Hippocampal formation (tissue), 2 donors: ENCODE measurements at regions not wholly inside any gene's neighbourhood (a gene's known extent, or its start where the extent isn't known, plus 50 kb on each side); places are given as distances from the start of the nearest gene placed in this dataset.
A peak's percentile ranks its signal among the peaks of the same experiment; 100 is the strongest.

Experiments used
- DNase-seq, 2 donors: peaks; one replicate each; lab custom pipeline; 2025; lab: John Stamatoyannopoulos, UW

- no peak for DNase-seq
These were observed 758.0 kb upstream of the USP15 start for GRCh38 chr12:61502179-61502578.

DNA sequence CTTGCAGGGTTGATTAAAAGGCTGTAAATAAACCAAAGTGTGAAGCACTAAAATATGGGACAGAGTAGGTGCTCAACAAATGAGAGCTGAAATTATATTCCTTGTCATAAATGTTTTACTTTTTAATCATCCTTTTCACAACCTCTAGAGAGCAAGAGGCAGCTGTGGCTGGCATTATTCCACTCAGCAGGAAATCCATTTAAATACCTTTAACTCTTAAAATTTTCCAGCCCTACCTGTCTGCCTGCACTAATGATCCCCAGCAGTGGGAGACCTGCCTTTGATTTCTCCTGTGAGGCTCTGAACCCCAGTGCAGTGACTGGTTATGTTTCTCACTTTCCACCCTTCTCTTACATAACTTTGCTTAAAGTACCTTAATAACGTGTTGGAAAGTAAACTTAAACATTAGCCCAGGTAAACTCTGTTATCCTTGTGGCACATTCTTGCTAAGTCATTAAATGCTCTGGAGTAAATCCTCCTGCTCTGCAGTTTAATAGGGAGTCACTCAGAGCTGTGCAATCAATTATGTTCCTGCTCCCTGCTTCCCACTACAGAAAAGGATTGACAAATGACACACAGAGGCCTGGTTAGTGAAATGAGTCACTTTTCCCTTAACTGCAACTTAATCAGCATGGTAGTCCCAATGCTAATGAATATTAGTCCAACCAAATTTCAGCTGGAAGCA lies 755.7 kb upstream of the USP15 start:
- no peak for DNase-seq

- no peak for DNase-seq
These were observed 746.7 kb upstream of the USP15 start for GRCh38 chr12:61513499-61513898.

DNA sequence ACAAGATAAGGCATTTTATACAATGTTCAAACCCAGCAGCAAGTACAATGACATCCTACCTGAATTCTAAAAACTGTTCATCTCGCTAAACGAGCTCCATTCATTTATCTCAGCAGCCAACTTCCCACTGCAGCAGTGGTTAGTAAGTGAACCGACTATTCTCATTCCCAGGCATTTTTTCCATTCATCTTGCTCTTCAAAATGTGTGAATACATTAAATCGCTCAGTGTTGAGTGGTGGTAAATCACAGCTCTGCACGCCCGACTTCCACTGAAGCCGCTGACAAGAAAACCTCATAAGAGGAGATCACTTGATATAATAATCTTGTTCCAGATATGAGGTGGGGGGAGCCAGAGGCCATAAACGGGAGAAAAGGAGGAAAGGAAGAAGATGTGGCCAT lies 746.2 kb upstream of the USP15 start:
- DNase-seq, result no peak

DNA sequence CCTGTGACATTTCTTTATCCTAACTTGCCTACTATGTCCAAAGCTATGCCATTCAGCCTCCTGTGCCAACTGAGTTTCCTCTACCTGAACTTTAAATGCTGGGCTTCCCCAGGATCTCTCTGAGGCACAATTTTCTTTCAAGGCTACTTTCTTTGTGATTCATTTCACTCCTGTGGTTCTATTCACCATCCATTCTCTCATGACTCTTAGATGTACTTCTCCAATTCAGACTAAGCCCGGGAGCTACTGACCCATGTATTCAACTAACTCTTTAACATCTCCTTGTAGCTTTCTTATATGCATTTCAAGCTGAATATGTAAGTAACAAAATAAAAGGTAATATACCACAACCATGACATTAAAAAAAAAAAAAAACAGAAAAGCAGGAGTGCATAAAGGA lies 738.9 kb upstream of the USP15 start:
- no peak for DNase-seq

DNA sequence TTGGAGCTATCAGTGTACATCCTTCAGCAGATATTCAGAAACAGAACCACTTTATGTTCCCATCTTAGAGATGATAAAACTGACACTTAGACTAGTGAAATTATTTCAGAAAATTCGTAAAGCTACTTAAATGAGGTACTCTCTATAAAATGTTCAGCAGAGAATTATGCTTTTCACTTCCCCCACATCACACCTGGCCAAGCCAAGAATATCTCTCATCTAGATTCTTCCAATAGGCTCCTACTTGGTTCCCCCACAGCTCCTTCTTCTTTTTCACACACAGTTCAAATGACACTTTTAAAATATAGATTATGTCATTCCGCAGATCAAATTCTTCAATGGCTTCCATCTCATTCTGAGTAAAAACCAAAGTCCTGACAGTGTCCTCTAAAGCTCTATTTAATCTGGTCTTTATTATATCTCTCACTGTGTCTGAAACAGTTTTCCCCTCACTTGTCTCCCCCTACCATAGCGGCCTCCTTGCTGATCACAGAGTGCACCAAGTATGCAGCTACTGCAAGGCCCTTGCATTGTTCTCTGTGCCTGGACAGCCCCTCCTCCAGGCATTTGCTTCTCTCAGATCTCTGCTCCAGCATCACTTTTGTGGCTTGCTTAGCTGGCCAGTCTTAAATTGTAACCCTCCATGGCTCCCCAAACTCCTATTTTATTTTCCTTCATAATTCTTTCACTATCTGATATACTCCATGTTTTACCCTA lies 736.8 kb upstream of the USP15 start:
- no peak for DNase-seq

DNA sequence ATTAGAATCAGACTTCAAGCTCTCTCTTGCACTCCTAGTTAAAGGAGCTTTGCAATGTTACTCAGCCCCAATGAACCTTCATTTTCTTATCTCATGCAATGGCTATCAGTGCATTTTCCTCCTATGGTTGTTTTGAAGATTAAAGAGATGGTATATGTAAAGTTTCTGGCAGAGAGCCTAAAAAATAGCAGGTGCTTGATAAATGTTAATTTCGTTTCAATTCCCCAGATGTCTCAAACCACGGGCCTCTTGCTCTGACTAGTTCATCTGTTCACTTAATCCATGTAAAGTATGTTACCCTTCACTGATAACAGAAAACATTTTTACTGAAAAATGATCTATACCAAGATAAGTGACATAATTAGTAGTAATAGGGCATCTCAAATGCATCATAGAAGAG lies 735.4 kb upstream of the USP15 start:
- DNase-seq, result no peak

DNA sequence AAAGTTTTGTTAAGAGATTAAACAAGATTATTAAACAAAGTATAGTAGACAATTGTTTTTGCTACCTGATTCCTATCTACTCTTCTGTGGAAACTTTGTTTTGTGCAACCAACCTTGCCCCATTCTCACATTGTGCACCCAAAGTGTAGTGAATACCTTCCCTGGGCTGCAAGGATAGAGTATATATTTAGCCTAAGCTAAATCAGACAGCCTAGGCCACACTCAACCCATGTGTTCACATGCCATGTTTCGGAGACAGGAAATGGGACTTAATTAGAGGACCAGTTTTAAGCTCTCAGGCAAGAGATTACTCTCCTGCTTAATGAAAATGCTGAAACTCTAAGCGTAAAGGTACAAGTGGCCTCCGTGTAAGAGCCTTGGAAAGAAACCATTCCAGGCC lies 734.9 kb upstream of the USP15 start:
- no peak for DNase-seq

DNA sequence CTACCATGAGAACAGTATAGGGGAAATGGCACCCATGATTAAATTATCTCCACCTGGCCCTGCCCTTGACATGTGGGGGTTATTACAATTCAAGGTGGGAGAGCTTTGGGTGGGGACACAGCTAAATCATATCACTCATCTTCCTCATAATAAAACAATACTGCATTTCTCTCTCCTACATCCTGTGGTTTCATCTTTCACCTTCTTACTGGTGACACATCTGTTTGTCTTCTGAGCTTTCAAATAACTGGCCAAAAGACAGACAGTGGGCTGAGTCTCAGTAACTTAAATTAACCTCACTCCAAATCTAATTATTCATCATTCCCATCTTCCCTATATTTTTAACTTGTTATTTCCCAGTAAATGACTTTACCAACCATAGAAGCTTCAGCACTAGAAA lies 729.7 kb upstream of the USP15 start:
- DNase-seq, result no peak

DNA sequence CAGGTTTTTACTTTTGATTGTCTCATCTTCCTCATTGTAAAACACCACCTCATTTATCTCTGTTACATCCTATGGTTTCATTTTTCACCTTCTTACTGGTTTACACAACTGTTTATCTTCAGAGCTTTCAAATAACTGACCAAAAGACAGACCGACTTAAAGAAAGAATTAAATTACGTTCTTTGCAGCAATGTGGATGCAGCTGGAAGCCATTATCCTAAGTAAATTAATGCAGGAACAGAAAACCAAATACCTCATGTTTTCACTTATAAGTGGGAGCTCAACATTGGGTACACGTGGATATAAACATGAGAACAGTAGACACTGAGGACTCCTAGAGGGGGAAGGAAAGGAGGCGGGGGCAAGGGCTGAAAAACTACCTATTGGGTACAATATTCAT lies 729.0 kb upstream of the USP15 start:
- no peak for DNase-seq

DNA sequence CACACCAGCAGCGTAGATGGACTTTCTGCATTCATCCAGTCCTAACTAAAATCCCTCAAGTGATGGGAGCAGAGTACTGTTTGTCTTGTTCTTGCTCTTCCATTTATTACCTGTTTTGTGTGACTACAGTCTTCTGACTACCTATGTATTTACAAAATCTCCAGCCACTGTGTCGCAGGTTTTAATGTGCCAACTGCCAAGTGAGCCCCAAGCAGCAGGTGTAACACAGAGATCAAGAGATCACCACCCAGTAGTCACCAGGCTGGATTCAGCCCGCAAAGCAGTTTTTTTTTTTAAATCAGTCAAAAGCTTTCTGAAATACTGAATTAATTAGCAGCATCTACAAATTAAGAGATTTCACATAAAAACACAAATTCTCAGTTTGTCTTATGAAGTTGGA lies 724.1 kb upstream of the USP15 start:
- no peak for DNase-seq

- peak; percentile 15 to 76 for DNase-seq
These were observed 723.7 kb upstream of the USP15 start for GRCh38 chr12:61536525-61536924.

GRCh38 chr12:61538951-61539350 lies 721.3 kb upstream of the USP15 start:
- DNase-seq, result no peak

- DNase-seq, result no peak
These were observed 717.7 kb upstream of the USP15 start for GRCh38 chr12:61542551-61542950.

GRCh38 chr12:61546296-61546695 lies 713.9 kb upstream of the USP15 start:
- no peak for DNase-seq

DNA sequence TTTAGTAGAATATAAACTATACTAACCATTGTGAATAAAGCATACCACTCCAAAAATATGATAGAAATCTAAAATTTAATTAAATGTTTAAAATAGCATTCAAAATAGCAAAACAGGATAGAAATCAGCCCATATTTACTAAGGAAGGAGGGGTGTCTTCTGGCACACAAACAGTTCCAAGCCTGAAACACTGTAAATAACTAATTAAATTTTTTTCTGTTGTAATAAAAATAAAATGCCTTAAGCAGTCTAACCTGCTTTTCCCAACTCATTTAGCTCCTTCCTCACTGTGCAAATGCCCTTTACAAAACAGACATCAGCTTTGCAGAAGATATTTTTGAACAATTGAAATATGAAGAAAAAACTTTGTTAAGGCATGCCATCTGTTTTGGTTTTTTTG lies 707.1 kb upstream of the USP15 start:
- DNase-seq, result no peak

GRCh38 chr12:61554268-61555008 lies 705.8 kb upstream of the USP15 start:
- no peak for DNase-seq

DNA sequence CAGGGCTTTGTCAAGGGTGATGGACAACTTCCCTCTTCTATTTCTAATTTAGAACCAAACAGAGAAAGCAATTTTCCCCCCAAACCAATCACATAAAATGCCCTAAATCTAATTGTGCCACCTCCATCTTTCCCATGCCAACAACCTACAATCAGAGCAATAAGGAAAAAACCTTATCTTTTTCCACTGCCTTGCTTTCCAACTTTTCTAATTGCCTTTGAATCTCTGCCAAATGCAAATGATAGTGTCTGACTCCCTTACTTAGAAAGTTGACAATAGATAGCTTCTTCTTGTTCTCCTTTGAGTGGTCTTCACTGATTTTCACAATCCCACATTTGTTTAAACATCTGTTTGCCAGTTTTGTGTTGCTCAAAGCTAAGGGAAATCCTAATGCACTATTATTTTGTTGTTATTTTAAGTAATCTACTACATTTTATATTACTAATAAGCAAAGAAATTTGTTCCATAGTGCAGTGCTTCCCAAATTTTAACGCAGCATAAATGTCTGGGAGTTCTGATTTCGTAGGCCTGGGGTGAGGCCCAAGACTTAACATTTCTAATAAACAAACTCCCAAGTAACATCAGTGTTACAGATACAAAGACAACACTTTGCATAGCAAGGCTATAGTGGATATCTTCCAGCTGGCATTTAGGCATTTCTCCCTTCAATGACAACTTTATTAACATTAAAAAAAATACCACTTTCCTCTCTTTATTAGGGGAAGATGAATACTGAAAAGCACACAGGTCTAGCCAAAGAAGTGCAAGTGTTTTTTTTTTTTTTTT lies 696.3 kb upstream of the USP15 start:
- DNase-seq, result no peak

- DNase-seq, result no peak
These were observed 695.7 kb upstream of the USP15 start for GRCh38 chr12:61564466-61564865.

- no peak for DNase-seq
These were observed 694.0 kb upstream of the USP15 start for GRCh38 chr12:61566183-61566582.

- DNase-seq, result no peak
These were observed 685.9 kb upstream of the USP15 start for GRCh38 chr12:61574339-61574738.

- DNase-seq, result no peak
These were observed 675.3 kb upstream of the USP15 start for GRCh38 chr12:61584943-61585342.
